GM12873 (cell line): ENCODE measurements at regions not wholly inside any gene's neighbourhood (a gene's known extent, or its start where the extent isn't known, plus 50 kb on each side); places are given as distances from the start of the nearest gene placed in this dataset.

Experiments
- CTCF ChIP-seq: IDR thresholded peaks from 2 replicates; pipeline ENCODE4 v1.5.1; 2012; ENCODE audit warnings: low read depth, mild to moderate bottlenecking, moderate library complexity, low read length, control low read depth; ENCODE audit not compliant: insufficient read depth; ENCODE audit errors: missing control alignments

- no peak for TF ChIP-seq CTCF
Observed at GRCh38 chr22:27670701-27671412, 130.7 kb downstream of the MN1 start.

GRCh38 chr22:27671413-27671935, 130.1 kb downstream of the MN1 start:
- TF ChIP-seq CTCF: no peak

GRCh38 chr22:27672721-27673418, 128.7 kb downstream of the MN1 start:
- no peak for TF ChIP-seq CTCF

GRCh38 chr22:27673839-27674238, 127.7 kb downstream of the MN1 start:
- no peak for TF ChIP-seq CTCF

- TF ChIP-seq CTCF: no peak
Observed at GRCh38 chr22:27674261-27674923, 127.2 kb downstream of the MN1 start.

GRCh38 chr22:27676545-27677213, 124.9 kb downstream of the MN1 start:
- TF ChIP-seq CTCF: no peak

GRCh38 chr22:27677905-27678458, 123.6 kb downstream of the MN1 start:
- TF ChIP-seq CTCF: no peak
